ENCODE measurements at regions not wholly inside any gene's neighbourhood (a gene's known extent, or its start where the extent isn't known, plus 50 kb on each side); places are given as distances from the start of the nearest gene placed in this dataset.

- no peak for TF ChIP-seq RERE (CRISPR knock-in tag; IDR thresholded peaks at IDR 0.05; ENCODE audit: borderline replicate concordance)
- TF ChIP-seq EP300 (IDR thresholded peaks at IDR 0.05; ENCODE audit: low read length): peak; percentile 38; the same call in 1 of the 2 replicates
- TF ChIP-seq FOXM1 (IDR thresholded peaks at IDR 0.05; ENCODE audit: low read depth): no peak
- TF ChIP-seq FOXM1 (CRISPR knock-in tag; IDR thresholded peaks at IDR 0.05; ENCODE audit: low read depth): no peak
- TF ChIP-seq BDP1 (IDR thresholded peaks at IDR 0.05; ENCODE audit: insufficient read depth, insufficient read length): no peak
- TF ChIP-seq CBX1 (IDR thresholded peaks at IDR 0.05; ENCODE audit: low read depth): no peak
- TF ChIP-seq IRF2 (CRISPR knock-in tag; IDR thresholded peaks at IDR 0.05): no peak
- TF ChIP-seq ZNF764 (CRISPR knock-in tag; IDR thresholded peaks at IDR 0.05; ENCODE audit: low read depth): no peak
- TF ChIP-seq ZNF444 (CRISPR knock-in tag; IDR thresholded peaks at IDR 0.05): no peak
- no peak for TF ChIP-seq MYC (IDR thresholded peaks at IDR 0.05; ENCODE audit: low read depth, low read length)
- no peak for TF ChIP-seq MYC (CRISPR knock-in tag; IDR thresholded peaks at IDR 0.05; ENCODE audit: borderline replicate concordance, low read depth)
- no peak for TF ChIP-seq MCM7 (IDR thresholded peaks at IDR 0.05)
- TF ChIP-seq NR2C1 (IDR thresholded peaks at IDR 0.05): no peak
- no peak for TF ChIP-seq NR2C1 (tag; IDR thresholded peaks at IDR 0.05)
- TF ChIP-seq HEY1 (CRISPR knock-in tag; IDR thresholded peaks at IDR 0.05; ENCODE audit: borderline replicate concordance): no peak
- TF ChIP-seq RB1 (IDR thresholded peaks at IDR 0.05; ENCODE audit: low read depth): no peak
- 0 out of 2 replicates have a peak, but pooled peaks have one; percentile 19 for TF ChIP-seq JUND (IDR thresholded peaks at IDR 0.05; ENCODE audit: borderline replicate concordance, low read depth, low read length)
- TF ChIP-seq JUND (tag; IDR thresholded peaks at IDR 0.05; ENCODE audit: borderline replicate concordance, low read depth, low read length): no peak
- no peak for TF ChIP-seq ZKSCAN1 (IDR thresholded peaks at IDR 0.05; ENCODE audit: low read depth, low read length)
- TF ChIP-seq, protein P1, sequence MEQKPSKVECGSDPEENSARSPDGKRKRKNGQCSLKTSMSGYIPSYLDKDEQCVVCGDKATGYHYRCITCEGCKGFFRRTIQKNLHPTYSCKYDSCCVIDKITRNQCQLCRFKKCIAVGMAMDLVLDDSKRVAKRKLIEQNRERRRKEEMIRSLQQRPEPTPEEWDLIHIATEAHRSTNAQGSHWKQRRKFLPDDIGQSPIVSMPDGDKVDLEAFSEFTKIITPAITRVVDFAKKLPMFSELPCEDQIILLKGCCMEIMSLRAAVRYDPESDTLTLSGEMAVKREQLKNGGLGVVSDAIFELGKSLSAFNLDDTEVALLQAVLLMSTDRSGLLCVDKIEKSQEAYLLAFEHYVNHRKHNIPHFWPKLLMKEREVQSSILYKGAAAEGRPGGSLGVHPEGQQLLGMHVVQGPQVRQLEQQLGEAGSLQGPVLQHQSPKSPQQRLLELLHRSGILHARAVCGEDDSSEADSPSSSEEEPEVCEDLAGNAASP (IDR thresholded peaks at IDR 0.05): no peak
- TF ChIP-seq DPF2 (IDR thresholded peaks at IDR 0.05): 0 out of 2 replicates have a peak, but pooled peaks have one; percentile 19
- TF ChIP-seq ZNF766 (CRISPR knock-in tag; conservative IDR thresholded peaks at IDR 0.05): 0 out of 2 replicates have a peak, but pooled peaks have one; percentile 38
- TF ChIP-seq PREB (CRISPR knock-in tag; IDR thresholded peaks at IDR 0.05): no peak
- TF ChIP-seq XRCC3 (IDR thresholded peaks at IDR 0.05): no peak
Measured at GRCh38 chr16:88306860-88307545, 75.8 kb upstream of the ZNF469 start (continued).

All from K562 (cell line).